Vagina (tissue), 2 donors: ENCODE measurements at regions not wholly inside any gene's neighbourhood (a gene's known extent, or its start where the extent isn't known, plus 50 kb on each side); places are given as distances from the start of the nearest gene placed in this dataset.

ENCODE experiments used
- DNase-seq, 2 donors: peaks; one replicate each; pipeline ENCODE4 v3.0.0-alpha.2; 2017; ENCODE audit errors: extremely low spot score in 2 of 2
- H3K27ac ChIP-seq: fragments of 200-600 bp; sonication (generic); one replicate; pipeline ENCODE4 v1.5.1; 2019
- H3K27me3 ChIP-seq: fragments of 200-600 bp; sonication (generic); one replicate; pipeline ENCODE4 v1.5.1; 2019
- H3K36me3 ChIP-seq, 2 donors: fragments of 200-600 bp; sonication (generic); one replicate each; pipeline ENCODE4 v1.5.1; 2017 to 2019
- H3K4me1 ChIP-seq: fragments of 200-600 bp; sonication (generic); one replicate; pipeline ENCODE4 v1.5.1; 2019
- H3K4me3 ChIP-seq, 2 donors: fragments of 200-600 bp; sonication (generic); 1 replicate in 1 of 2; 2 replicates in 1 of 2; pipeline ENCODE4 v1.5.1; 2016 to 2019
- H3K9me3 ChIP-seq: fragments of 200-600 bp; sonication (generic); one replicate; pipeline ENCODE4 v1.5.1; 2019
- CTCF ChIP-seq, 3 experiments: fragments of 450-650 bp in 2 of 3; fragments of 200-600 bp in 1 of 3; sonication (generic) in 1 of 3; IDR thresholded peaks; one replicate each; pipeline ENCODE4 v1.5.1; 2017 to 2019; ENCODE audit warnings: antibody characterized with exemption in 3 of 3, mild to moderate bottlenecking in 2 of 3, moderate library complexity in 2 of 3
- POLR2A ChIP-seq, 2 donors: fragments of 450-650 bp; IDR thresholded peaks; one replicate each; pipeline ENCODE4 v1.6.1; 2017; ENCODE audit warnings: antibody characterized with exemption in 2 of 2, mild to moderate bottlenecking in 2 of 2, moderate library complexity in 2 of 2
- POLR2AphosphoS5 ChIP-seq, 2 donors: sonication (generic); formaldehyde crosslinking; IDR thresholded peaks; one replicate each; pipeline ENCODE4 v1.9.0; 2017; ENCODE audit warnings: antibody characterized with exemption in 2 of 2, mild to moderate bottlenecking in 2 of 2, low read depth in 1 of 2; ENCODE audit not compliant: insufficient read depth in 1 of 2
- intact Hi-C: fragments of 100-400 bp; cut with DNase I; formaldehyde crosslinking; loops from one replicate; pipeline ENCODE4 v1.15.1; 2023

- no peak for DNase-seq
- no peaks in the 10 kb centered on the region for H3K9me3 ChIP-seq
- H3K4me3 ChIP-seq: no peak overlapping the region
- no peaks in the 10 kb centered on the region for H3K36me3 ChIP-seq
- no peaks in the 10 kb centered on the region for H3K4me1 ChIP-seq
- intact Hi-C loops: no loop called here
- no peaks in the 10 kb centered on the region for H3K27me3 ChIP-seq
- H3K27ac ChIP-seq: no peak overlapping the region
- TF ChIP-seq CTCF (IDR thresholded peaks at IDR 0.05): no peak
- no peak for TF ChIP-seq POLR2AphosphoS5 (IDR thresholded peaks at IDR 0.05; ENCODE audit: insufficient read depth in 1 of 2, low read depth in 1 of 2)
These were observed 52.9 kb downstream of the FRMPD3 start for GRCh38 chrX:107502316-107502715.

- Histone ChIP-seq H3K4me1 (no peaks in the 10 kb centered on the region), H3K27ac (no peak overlapping the region), H3K36me3 (no peaks in the 10 kb centered on the region), H3K27me3 (no peaks in the 10 kb centered on the region), H3K9me3 (no peaks in the 10 kb centered on the region), H3K4me3 (no peak overlapping the region)
- intact Hi-C loops: no loop called here
- TF ChIP-seq POLR2A (IDR thresholded peaks at IDR 0.05): no peak
- no peak for DNase-seq
These were observed 54.6 kb downstream of the FRMPD3 start for GRCh38 chrX:107504006-107504405.

- Histone ChIP-seq H3K4me3 (no peak overlapping the region), H3K27me3 (no peaks in the 10 kb centered on the region), H3K4me1 (no peaks in the 10 kb centered on the region), H3K36me3 (no peaks in the 10 kb centered on the region), H3K27ac (no peak overlapping the region), H3K9me3 (no peaks in the 10 kb centered on the region)
- DNase-seq: no peak
- TF ChIP-seq POLR2A (IDR thresholded peaks at IDR 0.05) (no peak), CTCF (IDR thresholded peaks at IDR 0.05) (no peak)
- intact Hi-C loops: no loop called here
These were observed 55.8 kb downstream of the FRMPD3 start for GRCh38 chrX:107505223-107505622.

- Histone ChIP-seq H3K9me3 (no peaks in the 10 kb centered on the region), H3K4me3 (peak overlapping the region; percentile 18 to 24), H3K4me1 (no peaks in the 10 kb centered on the region), H3K27me3 (no peaks in the 10 kb centered on the region), H3K36me3 (no peaks in the 10 kb centered on the region), H3K27ac (no peak overlapping the region)
- intact Hi-C loops: no loop called here
- DNase-seq: no peak
- TF ChIP-seq POLR2AphosphoS5 (IDR thresholded peaks at IDR 0.05; ENCODE audit: insufficient read depth in 1 of 2, low read depth in 1 of 2) (no peak), CTCF (IDR thresholded peaks at IDR 0.05) (no peak), POLR2A (IDR thresholded peaks at IDR 0.05) (no peak)
These were observed 57.2 kb downstream of the FRMPD3 start for GRCh38 chrX:107506596-107507031.

GRCh38 chrX:107507093-107507743 is 57.8 kb downstream of the FRMPD3 start:
- no peaks in the 10 kb centered on the region for H3K27me3 ChIP-seq

More at GRCh38 chrX:107507093-107507743, 57.8 kb downstream of the FRMPD3 start:
- Histone ChIP-seq H3K4me1 (no peaks in the 10 kb centered on the region), H3K27ac (no peak overlapping the region), H3K4me3 (peak overlapping the region; percentile 18 to 24), H3K36me3 (no peaks in the 10 kb centered on the region), H3K9me3 (no peaks in the 10 kb centered on the region)
- TF ChIP-seq POLR2AphosphoS5 (IDR thresholded peaks at IDR 0.05; ENCODE audit: insufficient read depth in 1 of 2, low read depth in 1 of 2): no peak
- no peak for TF ChIP-seq CTCF (IDR thresholded peaks at IDR 0.05)
- TF ChIP-seq POLR2A (IDR thresholded peaks at IDR 0.05): no peak
- intact Hi-C loops: no loop called here
- DNase-seq: no peak
